Stomach (tissue), 4 donors: ENCODE measurements at regions not wholly inside any gene's neighbourhood (a gene's known extent, or its start where the extent isn't known, plus 50 kb on each side); places are given as distances from the start of the nearest gene placed in this dataset.

Experiments used
- POLR2A ChIP-seq, 4 donors: fragments of 450-650 bp; IDR thresholded peaks; one replicate each; pipeline ENCODE4 v1.6.1; 2016; ENCODE audit warnings: antibody characterized with exemption in 4 of 4, control low read depth in 2 of 4, mild to moderate bottlenecking in 1 of 4, moderate library complexity in 1 of 4
- TF ChIP-seq, protein P1 (sequence below), 7 experiments: fragments of 450-650 bp in 4 of 7; fragments of 200-600 bp in 3 of 7; sonication (generic) in 3 of 7; IDR thresholded peaks; one replicate each; pipeline ENCODE4 v1.5.1; 2016 to 2019; ENCODE audit warnings: antibody characterized with exemption in 7 of 7, control low read depth in 2 of 7, mild to moderate bottlenecking in 1 of 7

DNA sequence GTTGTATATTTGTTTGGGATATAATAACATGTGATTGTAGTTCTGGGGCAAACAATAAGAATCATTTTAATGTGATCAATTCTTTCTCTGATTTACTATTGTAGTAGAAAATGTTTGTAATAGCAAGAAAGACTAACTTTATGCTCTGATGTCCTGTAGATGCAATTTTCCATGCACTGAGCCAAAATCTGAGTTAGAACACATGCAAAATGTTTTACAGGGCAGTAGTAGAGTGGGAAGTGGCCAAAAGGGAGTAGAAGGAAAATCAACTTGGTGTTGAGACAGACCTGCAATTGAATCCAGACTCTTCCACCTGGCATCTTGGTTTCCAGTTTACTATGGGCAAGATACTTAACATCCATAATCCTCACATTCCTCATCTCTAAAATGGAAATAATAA lies 93.5 kb upstream of the BMP5 start:
- TF ChIP-seq, protein P1, sequence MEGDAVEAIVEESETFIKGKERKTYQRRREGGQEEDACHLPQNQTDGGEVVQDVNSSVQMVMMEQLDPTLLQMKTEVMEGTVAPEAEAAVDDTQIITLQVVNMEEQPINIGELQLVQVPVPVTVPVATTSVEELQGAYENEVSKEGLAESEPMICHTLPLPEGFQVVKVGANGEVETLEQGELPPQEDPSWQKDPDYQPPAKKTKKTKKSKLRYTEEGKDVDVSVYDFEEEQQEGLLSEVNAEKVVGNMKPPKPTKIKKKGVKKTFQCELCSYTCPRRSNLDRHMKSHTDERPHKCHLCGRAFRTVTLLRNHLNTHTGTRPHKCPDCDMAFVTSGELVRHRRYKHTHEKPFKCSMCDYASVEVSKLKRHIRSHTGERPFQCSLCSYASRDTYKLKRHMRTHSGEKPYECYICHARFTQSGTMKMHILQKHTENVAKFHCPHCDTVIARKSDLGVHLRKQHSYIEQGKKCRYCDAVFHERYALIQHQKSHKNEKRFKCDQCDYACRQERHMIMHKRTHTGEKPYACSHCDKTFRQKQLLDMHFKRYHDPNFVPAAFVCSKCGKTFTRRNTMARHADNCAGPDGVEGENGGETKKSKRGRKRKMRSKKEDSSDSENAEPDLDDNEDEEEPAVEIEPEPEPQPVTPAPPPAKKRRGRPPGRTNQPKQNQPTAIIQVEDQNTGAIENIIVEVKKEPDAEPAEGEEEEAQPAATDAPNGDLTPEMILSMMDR (IDR thresholded peaks at IDR 0.05), result no peak
- no peak for TF ChIP-seq POLR2A (IDR thresholded peaks at IDR 0.05)
